ENCODE measurements at regions not wholly inside any gene's neighbourhood (a gene's known extent, or its start where the extent isn't known, plus 50 kb on each side); places are given as distances from the start of the nearest gene placed in this dataset.

- DNase-seq (ENCODE audit: low read depth in 1 of 2, low spot score in 1 of 2), result no peak
- H3K27ac ChIP-seq (replicated peaks), result no peak overlapping the region
- H3K27me3 ChIP-seq (ENCODE audit: insufficient read depth, poor library complexity, severe bottlenecking), result no peaks in the 10 kb centered on the region
- TF ChIP-seq, protein P1, sequence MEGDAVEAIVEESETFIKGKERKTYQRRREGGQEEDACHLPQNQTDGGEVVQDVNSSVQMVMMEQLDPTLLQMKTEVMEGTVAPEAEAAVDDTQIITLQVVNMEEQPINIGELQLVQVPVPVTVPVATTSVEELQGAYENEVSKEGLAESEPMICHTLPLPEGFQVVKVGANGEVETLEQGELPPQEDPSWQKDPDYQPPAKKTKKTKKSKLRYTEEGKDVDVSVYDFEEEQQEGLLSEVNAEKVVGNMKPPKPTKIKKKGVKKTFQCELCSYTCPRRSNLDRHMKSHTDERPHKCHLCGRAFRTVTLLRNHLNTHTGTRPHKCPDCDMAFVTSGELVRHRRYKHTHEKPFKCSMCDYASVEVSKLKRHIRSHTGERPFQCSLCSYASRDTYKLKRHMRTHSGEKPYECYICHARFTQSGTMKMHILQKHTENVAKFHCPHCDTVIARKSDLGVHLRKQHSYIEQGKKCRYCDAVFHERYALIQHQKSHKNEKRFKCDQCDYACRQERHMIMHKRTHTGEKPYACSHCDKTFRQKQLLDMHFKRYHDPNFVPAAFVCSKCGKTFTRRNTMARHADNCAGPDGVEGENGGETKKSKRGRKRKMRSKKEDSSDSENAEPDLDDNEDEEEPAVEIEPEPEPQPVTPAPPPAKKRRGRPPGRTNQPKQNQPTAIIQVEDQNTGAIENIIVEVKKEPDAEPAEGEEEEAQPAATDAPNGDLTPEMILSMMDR (IDR thresholded peaks at IDR 0.05; ENCODE audit: insufficient read depth, low read length), result no peak
- TF ChIP-seq GABPA (IDR thresholded peaks at IDR 0.05; ENCODE audit: low read depth) (no peak), SPI1 (IDR thresholded peaks at IDR 0.05; ENCODE audit: borderline replicate concordance, low read depth) (no peak), POLR2AphosphoS5 (IDR thresholded peaks at IDR 0.05; ENCODE audit: low read depth) (no peak)
- TF ChIP-seq, protein P2, sequence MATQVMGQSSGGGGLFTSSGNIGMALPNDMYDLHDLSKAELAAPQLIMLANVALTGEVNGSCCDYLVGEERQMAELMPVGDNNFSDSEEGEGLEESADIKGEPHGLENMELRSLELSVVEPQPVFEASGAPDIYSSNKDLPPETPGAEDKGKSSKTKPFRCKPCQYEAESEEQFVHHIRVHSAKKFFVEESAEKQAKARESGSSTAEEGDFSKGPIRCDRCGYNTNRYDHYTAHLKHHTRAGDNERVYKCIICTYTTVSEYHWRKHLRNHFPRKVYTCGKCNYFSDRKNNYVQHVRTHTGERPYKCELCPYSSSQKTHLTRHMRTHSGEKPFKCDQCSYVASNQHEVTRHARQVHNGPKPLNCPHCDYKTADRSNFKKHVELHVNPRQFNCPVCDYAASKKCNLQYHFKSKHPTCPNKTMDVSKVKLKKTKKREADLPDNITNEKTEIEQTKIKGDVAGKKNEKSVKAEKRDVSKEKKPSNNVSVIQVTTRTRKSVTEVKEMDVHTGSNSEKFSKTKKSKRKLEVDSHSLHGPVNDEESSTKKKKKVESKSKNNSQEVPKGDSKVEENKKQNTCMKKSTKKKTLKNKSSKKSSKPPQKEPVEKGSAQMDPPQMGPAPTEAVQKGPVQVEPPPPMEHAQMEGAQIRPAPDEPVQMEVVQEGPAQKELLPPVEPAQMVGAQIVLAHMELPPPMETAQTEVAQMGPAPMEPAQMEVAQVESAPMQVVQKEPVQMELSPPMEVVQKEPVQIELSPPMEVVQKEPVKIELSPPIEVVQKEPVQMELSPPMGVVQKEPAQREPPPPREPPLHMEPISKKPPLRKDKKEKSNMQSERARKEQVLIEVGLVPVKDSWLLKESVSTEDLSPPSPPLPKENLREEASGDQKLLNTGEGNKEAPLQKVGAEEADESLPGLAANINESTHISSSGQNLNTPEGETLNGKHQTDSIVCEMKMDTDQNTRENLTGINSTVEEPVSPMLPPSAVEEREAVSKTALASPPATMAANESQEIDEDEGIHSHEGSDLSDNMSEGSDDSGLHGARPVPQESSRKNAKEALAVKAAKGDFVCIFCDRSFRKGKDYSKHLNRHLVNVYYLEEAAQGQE (IDR thresholded peaks at IDR 0.05; ENCODE audit: insufficient replicate concordance, low read depth), result no peak
- no peak overlapping the region for H3K4me3 ChIP-seq (replicated peaks; ENCODE audit: insufficient read depth, low read length)
These were observed 759.0 kb downstream of the SLITRK6 start for GRCh38 chr13:85040215-85040614.

- TF ChIP-seq GABPA (IDR thresholded peaks at IDR 0.05; ENCODE audit: low read depth), result no peak
- TF ChIP-seq POLR2AphosphoS5 (IDR thresholded peaks at IDR 0.05; ENCODE audit: low read depth), result no peak
- TF ChIP-seq, protein P1 (IDR thresholded peaks at IDR 0.05; ENCODE audit: insufficient read depth, low read length), result no peak
- TF ChIP-seq SPI1 (IDR thresholded peaks at IDR 0.05; ENCODE audit: borderline replicate concordance, low read depth), result no peak
- TF ChIP-seq, protein P2 (IDR thresholded peaks at IDR 0.05; ENCODE audit: insufficient replicate concordance, low read depth), result no peak
- Histone ChIP-seq H3K27me3 (ENCODE audit: insufficient read depth, poor library complexity, severe bottlenecking) (no peaks in the 10 kb centered on the region), H3K4me3 (replicated peaks; ENCODE audit: insufficient read depth, low read length) (no peak overlapping the region), H3K27ac (replicated peaks) (no peak overlapping the region)
- DNase-seq (ENCODE audit: low read depth in 1 of 2, low spot score in 1 of 2), result no peak
These were observed 767.4 kb downstream of the SLITRK6 start for GRCh38 chr13:85031771-85032170.

DNA sequence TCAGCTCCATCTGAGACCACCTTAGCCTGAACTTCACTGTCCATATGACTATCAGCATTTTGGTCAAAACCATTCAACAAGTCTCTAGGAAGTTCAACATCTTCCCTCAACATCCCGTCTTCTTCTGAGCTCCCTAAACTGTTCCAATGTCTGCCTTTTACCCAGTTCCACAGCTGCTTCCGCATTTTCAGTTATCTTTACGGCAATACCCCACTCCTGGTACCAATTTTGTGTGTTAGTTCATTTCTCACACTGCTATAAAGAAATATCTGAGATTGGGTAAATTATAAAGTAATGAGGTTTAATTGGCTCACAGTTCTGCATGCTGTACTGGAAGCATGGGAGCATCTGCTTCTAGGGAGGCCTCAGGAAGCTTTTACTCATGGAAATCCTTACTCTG is 771.2 kb downstream of the SLITRK6 start:
- TF ChIP-seq GABPA (IDR thresholded peaks at IDR 0.05; ENCODE audit: low read depth) (no peak), SPI1 (IDR thresholded peaks at IDR 0.05; ENCODE audit: borderline replicate concordance, low read depth) (no peak), POLR2AphosphoS5 (IDR thresholded peaks at IDR 0.05; ENCODE audit: low read depth) (no peak)
- TF ChIP-seq, protein P2 (IDR thresholded peaks at IDR 0.05; ENCODE audit: insufficient replicate concordance, low read depth), result no peak
- TF ChIP-seq, protein P1 (IDR thresholded peaks at IDR 0.05; ENCODE audit: insufficient read depth, low read length), result no peak
- no peaks in the 10 kb centered on the region for H3K27me3 ChIP-seq (ENCODE audit: insufficient read depth, poor library complexity, severe bottlenecking)
- H3K4me3 ChIP-seq (replicated peaks; ENCODE audit: insufficient read depth, low read length), result no peak overlapping the region
- H3K27ac ChIP-seq (replicated peaks), result no peak overlapping the region
- no peak for DNase-seq (ENCODE audit: low read depth in 1 of 2, low spot score in 1 of 2)
